ELF-1 (cell line): ENCODE measurements at regions not wholly inside any gene's neighbourhood (a gene's known extent, or its start where the extent isn't known, plus 50 kb on each side); places are given as distances from the start of the nearest gene placed in this dataset.
"Not testable (repeated sequence)": the region's sequence is repeated elsewhere in the genome, so short reads cannot be mapped to it uniquely, and the experiment has no call there.

Source experiments
- DNase-seq: peaks from one replicate; pipeline ENCODE4 v3.0.0-alpha.2; 2016; ENCODE audit warnings: low read depth, low spot score

DNA sequence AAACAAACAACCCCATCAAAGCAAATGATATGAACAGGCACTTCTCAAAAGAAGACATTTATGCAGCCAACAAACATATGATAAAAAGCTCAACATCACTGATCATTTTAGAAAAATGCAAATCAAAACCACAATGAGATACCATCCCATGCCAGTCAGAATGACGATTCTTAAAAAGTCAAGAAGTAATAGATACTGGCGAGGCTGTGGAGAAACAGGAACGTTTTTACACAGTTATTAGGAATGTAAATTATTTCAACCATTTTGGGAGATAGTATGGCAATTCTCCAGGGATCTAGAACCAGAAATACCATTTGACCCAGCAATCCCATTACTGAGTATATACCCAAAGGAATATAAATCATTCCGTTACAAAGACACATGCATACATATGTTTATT lies 370.4 kb downstream of the HHIPL2 start:
- not testable (repeated sequence) for DNase-seq

DNA sequence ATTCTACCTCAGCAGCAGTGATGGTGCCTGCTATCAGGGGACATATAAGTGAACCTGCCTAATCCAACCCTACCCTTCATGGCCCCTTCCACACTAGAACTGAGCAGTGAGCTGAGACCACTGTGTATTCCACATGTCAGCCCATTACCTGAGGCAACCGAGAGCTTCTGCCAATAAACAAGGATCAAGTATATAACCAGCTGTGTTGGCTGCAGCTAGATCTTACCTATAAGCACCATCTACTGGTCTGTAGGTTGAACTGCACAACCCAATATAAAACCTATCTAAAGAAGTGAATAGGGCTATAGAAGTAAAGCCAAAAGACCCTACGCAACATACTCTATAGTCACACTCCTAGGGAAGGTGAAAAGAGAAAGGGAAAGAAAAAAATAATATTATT lies 376.9 kb downstream of the HHIPL2 start:
- peak; percentile 16 for DNase-seq

DNA sequence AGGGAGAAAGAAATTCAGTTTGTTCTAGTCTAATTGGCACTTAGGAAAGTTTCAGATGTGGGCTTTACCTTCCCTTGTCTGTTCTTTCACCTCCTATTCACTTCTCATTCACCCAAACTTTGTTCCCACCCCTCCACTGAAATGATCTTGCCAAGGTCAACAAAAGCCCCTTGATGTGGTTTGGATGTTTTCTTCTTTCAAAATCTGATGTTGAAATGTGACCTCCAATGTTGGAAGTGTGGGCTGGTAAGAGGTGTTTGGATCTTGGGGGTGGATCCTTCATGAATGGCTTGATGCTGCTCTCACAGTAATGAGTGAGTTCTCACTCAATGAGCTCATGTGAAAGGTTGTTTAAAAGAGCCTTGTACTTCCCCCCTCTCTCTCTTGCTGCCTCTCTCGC lies 379.3 kb downstream of the HHIPL2 start:
- DNase-seq, result no peak

DNA sequence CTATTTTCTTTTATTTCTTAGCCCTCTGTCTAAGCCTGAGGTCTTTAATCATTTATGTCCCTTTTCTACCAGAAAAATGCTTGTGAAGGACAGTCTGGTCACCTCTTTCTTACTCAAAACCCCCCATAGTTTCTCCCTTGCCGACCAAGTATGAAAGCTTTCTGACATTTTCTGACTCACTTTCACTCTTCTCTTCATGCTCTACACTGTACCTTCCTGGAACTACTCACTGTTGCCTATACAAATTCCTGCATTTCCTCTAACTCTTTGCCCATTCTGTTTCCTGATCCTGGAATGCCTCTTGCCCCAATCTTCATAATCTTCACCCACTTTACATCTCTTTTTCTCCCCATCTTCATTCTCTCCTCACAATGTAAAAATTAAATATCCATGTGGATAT lies 380.0 kb downstream of the HHIPL2 start:
- no peak for DNase-seq

GRCh38 chr1:222167111-222167510 lies 380.8 kb downstream of the HHIPL2 start:
- DNase-seq, result peak; percentile 23

DNA sequence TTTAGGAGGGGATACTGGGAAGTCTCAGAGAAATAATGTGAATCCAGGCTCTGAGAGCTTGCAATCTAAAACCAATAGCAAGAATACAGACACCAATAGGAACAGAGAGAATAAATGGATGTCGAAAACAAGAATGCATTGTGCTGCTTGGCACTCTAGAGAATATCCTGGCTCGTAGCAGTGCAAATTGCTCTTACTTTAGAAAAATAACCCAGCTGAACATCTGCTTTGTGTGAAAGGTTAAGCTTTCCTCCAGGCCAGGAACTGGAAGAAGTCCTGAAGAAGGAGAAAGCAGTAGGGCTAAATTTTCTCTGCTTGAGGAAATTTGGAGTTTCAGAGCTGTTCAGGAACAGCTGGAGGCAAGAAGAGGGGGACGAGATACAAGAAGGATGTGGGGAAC lies 382.3 kb downstream of the HHIPL2 start:
- no peak for DNase-seq

- no peak for DNase-seq
These were observed 384.0 kb downstream of the HHIPL2 start for GRCh38 chr1:222163895-222164294.

DNA sequence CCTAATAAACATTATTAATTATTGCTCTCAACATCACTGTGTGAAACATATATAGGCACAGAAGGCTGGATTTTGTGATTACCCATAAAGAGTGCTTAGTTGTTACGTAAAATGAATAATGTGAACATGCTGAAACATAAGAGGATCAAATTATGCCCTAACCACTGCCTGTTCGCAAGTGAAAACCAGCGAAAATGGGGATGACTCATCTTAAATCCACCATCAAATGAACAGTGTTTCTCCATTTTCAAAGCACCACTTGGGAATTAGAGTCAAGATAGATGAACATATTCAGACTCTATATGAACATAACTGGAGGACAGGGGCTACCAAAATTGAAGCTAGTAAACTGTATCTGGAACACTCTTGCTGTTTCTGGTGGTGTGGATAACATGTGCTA lies 386.2 kb downstream of the HHIPL2 start:
- DNase-seq, result no peak

- no peak for DNase-seq
These were observed 390.3 kb downstream of the HHIPL2 start for GRCh38 chr1:222157612-222158011.

GRCh38 chr1:222140206-222140605 lies 398.3 kb upstream of the DUSP10 start:
- no peak for DNase-seq

DNA sequence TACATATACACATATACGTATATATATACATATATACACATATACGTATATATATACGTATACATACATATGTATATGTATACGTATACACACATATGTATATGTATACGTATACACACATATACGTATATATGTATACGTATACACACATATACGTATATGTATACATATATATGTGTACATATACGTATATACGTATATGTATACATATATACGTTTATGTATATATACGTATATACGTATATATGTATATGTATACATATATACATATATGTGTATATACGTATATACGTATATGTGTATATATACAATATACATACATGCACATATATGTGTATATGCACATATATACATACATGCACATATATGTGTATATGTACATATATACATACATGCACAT lies 396.2 kb upstream of the DUSP10 start:
- no peak for DNase-seq

DNA sequence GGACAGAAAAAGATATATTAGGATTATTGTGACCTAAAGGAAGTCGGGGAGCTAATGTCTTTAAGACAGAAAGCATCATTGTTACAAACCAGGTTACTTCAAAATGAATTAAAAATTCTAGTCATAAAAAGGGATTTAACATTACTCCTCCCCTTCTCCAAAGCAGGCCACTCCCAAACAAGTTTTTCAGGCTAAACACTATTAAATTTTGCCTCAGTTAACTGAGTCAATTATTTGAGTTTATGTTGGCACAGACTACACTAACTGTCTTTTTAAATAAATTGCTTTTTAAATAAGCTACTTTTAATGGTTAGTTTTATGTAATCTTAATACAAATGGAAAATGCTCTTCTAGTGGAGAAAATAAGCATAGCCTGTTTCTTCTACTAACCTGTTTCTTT lies 395.0 kb upstream of the DUSP10 start:
- no peak for DNase-seq

- no peak for DNase-seq
These were observed 387.2 kb upstream of the DUSP10 start for GRCh38 chr1:222129041-222129440.

DNA sequence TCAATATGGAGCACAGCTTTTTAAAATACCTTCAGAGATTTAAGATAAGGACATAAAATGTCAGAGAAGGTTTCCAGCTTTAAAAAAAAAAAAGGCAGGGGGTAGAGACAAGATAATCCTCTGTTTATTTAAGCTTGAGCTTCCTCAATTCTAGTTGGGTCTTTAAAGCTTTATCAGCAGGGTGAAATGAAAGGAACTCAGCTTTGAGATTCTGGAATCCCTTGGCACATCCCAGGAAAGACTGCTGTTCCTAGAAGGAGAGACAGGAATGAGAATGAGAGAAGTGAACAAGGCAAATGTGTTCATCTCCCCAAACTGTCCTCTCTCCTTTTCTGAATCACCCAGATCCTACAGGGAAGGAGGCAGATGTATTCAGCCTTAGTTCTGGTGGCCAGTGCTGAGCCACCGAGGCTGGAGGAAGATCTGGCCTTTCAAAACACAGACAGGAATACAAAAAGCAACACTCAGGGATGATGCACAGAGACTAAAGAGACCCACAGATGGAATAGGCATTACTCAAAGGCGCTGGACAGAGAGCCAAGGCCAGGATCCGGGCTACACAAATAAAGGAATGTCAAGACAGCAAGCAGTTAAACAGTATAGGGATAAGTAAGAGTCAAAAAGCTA lies 385.8 kb upstream of the DUSP10 start:
- no peak for DNase-seq

DNA sequence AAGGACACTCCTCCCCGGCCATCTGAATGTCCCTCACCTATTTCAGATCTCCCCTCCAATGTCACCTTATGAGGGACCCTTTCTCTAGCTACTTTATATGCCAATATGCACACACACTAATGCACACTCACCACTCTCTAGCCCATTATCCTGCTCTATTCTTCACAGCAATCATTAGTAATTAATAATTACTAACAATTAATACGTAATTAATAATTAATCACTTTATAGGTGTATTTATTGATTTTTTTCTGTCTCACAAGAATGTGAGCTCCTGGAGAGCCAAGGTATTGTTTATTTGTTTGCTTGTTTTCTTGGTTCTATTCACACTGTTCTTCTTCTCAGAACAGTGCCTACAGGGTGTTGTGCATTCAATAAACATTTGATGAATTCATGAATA lies 385.2 kb upstream of the DUSP10 start:
- DNase-seq, result no peak

GRCh38 chr1:222126052-222126451 lies 384.2 kb upstream of the DUSP10 start:
- no peak for DNase-seq

DNA sequence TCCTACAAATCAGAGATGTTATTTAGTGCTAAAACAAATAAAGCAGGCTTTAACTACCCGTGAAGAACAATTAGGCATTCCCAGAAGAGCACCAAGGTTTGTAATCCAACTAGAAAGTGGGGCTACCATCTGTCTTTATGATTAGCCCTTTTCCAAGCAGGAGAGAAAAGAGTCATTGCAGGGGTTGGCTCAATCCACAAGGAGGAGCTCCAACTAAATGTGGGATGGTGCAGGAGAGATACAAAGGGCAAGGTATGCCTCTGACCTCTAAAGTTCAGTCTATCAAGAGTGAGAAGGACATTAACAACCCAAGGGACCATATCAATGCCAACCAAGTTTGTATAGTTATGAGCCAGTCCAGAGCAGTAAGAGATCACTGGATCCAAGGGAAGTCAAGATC lies 382.7 kb upstream of the DUSP10 start:
- peak; percentile 36 for DNase-seq

GRCh38 chr1:222123111-222123510 lies 381.2 kb upstream of the DUSP10 start:
- no peak for DNase-seq

- no peak for DNase-seq
These were observed 375.9 kb upstream of the DUSP10 start for GRCh38 chr1:222117809-222118208.

- no peak for DNase-seq
These were observed 372.8 kb upstream of the DUSP10 start for GRCh38 chr1:222114536-222115156.

DNA sequence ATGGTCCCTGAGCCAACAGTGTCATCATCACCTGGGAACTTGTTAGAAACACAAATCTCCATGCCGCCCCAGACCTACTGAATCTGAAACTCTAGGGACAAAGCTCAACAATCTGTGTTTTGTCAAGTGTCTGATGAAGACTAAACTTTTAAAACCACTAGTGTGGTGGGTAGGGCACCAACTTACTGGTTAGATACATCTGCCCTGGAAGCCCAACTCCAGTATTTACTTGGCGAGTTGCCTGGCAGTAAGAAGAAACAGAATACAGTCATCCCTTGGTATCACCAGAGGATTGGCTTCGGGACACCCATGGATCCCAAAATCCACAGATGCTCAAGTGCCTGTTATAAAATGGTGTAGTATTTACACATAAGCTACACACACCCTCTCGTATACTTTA lies 367.9 kb upstream of the DUSP10 start:
- no peak for DNase-seq

GRCh38 chr1:222107975-222108374 lies 366.1 kb upstream of the DUSP10 start:
- no peak for DNase-seq

- DNase-seq, result no peak
These were observed 365.4 kb upstream of the DUSP10 start for GRCh38 chr1:222107267-222107666.

- peak; percentile 54 for DNase-seq
These were observed 364.5 kb upstream of the DUSP10 start for GRCh38 chr1:222106377-222106776.
